NCI-H2081 (cell line): ENCODE measurements at regions not wholly inside any gene's neighbourhood (a gene's known extent, or its start where the extent isn't known, plus 50 kb on each side); places are given as distances from the start of the nearest gene placed in this dataset.

Source experiments
- DNase-seq, 2 experiments: peaks; one replicate each; lab custom pipeline; 2025; lab: John Stamatoyannopoulos, UW

- DNase-seq = no peak
Observed at GRCh38 chr9:86764221-86764624, 183.1 kb downstream of the GAS1 start.

- no peak for DNase-seq
Observed at GRCh38 chr9:86763791-86764190, 183.5 kb downstream of the GAS1 start.

GRCh38 chr9:86757382-86757720 lies 190.0 kb downstream of the GAS1 start:
- DNase-seq = no peak

- DNase-seq = no peak
Observed at GRCh38 chr9:86756576-86757381, 190.5 kb downstream of the GAS1 start.

GRCh38 chr9:86755561-86755941 lies 191.8 kb downstream of the GAS1 start:
- DNase-seq = no peak

GRCh38 chr9:86754581-86755560 lies 192.4 kb downstream of the GAS1 start:
- DNase-seq = no peak

GRCh38 chr9:86753836-86754235 lies 193.5 kb downstream of the GAS1 start:
- DNase-seq = no peak

GRCh38 chr9:86752733-86753132 lies 194.6 kb downstream of the GAS1 start:
- DNase-seq = no peak

GRCh38 chr9:86751956-86752355 lies 195.3 kb downstream of the GAS1 start:
- DNase-seq = no peak

- no peak for DNase-seq
Observed at GRCh38 chr9:86751207-86751606, 196.1 kb downstream of the GAS1 start.

GRCh38 chr9:86749894-86750255 lies 197.4 kb downstream of the GAS1 start:
- no peak for DNase-seq

- DNase-seq = no peak
Observed at GRCh38 chr9:86749161-86749893, 198.0 kb downstream of the GAS1 start.

GRCh38 chr9:86747711-86748110 lies 199.6 kb downstream of the GAS1 start:
- no peak for DNase-seq

GRCh38 chr9:86741311-86742208 lies 205.7 kb downstream of the GAS1 start:
- no peak for DNase-seq

- no peak for DNase-seq
Observed at GRCh38 chr9:86735772-86736458, 211.4 kb downstream of the GAS1 start.

GRCh38 chr9:86734771-86735170 lies 212.5 kb downstream of the GAS1 start:
- no peak for DNase-seq

- no peak for DNase-seq
Observed at GRCh38 chr9:86733929-86734328, 213.4 kb downstream of the GAS1 start.

- DNase-seq = no peak
Observed at GRCh38 chr9:86732514-86733171, 214.7 kb downstream of the GAS1 start.

- no peak for DNase-seq
Observed at GRCh38 chr9:86731511-86732063, 215.7 kb downstream of the GAS1 start.
